ENCODE measurements at regions not wholly inside any gene's neighbourhood (a gene's known extent, or its start where the extent isn't known, plus 50 kb on each side); places are given as distances from the start of the nearest gene placed in this dataset.
"Not testable (repeated sequence)": the region's sequence is repeated elsewhere in the genome, so short reads cannot be mapped to it uniquely, and the experiment has no call there.

DNA sequence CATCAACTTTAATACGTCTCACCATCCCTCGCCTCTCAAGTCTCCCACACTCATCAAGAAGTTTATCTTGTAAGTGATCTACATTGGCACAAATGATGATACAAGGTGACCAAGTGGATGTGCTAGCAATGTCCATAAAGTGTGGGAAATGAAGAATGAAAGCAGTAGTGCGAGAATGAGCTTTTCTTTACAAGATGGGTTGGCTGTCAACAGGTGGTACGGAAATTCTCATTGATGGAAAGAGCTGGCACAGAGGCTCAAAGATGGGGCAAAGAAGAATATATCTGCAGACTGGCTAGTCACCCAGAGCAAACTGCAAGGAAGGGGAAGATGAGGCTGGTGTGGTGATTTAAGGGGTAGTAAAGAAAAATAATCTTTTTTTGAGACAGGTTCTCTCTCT, 640.8 kb downstream of the MAT2B start:
- H3K4me3 ChIP-seq = no peak overlapping the region
- intact Hi-C loops (cut with DNase I) = no loop called here
- H3K36me3 ChIP-seq (replicated peaks in 1 of 2) = no peaks in the 10 kb centered on the region
- H3K9me3 ChIP-seq (replicated peaks in 1 of 3) = peaks cover 0 to 5% (median 0%) of the 10 kb centered on the region in 3 donors
- no peaks in the 10 kb centered on the region for H3K27me3 ChIP-seq
- 66 to 75% (median 69%) methylated on average over 4 of the region's 4 CpGs for WGBS, 4 donors
- no peak for TF ChIP-seq POLR2A (IDR thresholded peaks at IDR 0.05)
- TF ChIP-seq, protein P1, sequence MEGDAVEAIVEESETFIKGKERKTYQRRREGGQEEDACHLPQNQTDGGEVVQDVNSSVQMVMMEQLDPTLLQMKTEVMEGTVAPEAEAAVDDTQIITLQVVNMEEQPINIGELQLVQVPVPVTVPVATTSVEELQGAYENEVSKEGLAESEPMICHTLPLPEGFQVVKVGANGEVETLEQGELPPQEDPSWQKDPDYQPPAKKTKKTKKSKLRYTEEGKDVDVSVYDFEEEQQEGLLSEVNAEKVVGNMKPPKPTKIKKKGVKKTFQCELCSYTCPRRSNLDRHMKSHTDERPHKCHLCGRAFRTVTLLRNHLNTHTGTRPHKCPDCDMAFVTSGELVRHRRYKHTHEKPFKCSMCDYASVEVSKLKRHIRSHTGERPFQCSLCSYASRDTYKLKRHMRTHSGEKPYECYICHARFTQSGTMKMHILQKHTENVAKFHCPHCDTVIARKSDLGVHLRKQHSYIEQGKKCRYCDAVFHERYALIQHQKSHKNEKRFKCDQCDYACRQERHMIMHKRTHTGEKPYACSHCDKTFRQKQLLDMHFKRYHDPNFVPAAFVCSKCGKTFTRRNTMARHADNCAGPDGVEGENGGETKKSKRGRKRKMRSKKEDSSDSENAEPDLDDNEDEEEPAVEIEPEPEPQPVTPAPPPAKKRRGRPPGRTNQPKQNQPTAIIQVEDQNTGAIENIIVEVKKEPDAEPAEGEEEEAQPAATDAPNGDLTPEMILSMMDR (IDR thresholded peaks at IDR 0.05) = no peak
- no peak for DNase-seq
- no peak overlapping the region for H3K27ac ChIP-seq
- no peaks in the 10 kb centered on the region for H3K4me1 ChIP-seq (replicated peaks in 1 of 2)

DNA sequence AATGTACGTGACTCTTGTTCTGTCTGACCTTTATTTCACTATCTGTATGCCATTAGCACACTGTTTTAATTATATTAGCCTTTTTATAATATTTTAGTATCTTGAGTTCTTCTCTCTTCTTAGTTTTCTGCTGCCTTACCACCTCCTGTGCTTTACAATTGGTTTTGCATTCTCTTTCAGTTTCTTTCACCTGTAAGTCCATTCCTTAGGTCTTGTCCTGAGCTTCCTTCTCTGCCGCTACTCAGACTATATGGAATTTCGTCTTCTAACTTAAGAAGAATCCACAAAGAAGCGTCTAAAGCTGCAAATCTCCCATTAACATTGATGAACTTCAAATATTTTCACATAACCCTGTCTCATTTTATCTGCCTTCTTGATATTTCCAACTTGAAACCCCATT, 642.9 kb downstream of the MAT2B start:
- 57 to 65% (median 63%) methylated on average over 4 of the region's 4 CpGs for WGBS, 4 donors
- TF ChIP-seq, protein P1 (IDR thresholded peaks at IDR 0.05) = no peak
- no peak for TF ChIP-seq POLR2A (IDR thresholded peaks at IDR 0.05)

DNA sequence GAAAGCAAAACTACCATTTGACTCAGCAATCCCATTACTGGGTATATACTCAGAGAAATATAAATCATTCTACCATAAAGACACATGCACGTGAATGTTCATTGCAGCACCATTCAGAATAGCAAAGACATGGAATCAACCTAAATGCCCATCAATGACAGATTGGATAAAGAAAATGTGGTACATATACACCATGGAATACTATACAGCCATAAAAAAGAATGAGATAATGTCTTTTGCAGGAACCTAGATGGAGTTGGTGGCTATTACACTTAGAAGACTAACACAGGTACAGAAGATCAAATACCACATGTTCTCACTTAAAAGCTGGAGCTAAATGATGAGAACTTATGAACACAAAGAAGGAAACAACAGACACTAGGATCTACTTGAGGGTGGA, 647.1 kb downstream of the MAT2B start:
- H3K4me3 ChIP-seq; H3K27ac ChIP-seq; DNase-seq; H3K9me3 ChIP-seq (replicated peaks in 1 of 3); intact Hi-C loops (cut with DNase I); H3K4me1 ChIP-seq (replicated peaks in 1 of 2); H3K27me3 ChIP-seq; H3K36me3 ChIP-seq (replicated peaks in 1 of 2): not testable (repeated sequence)
- 70 to 86% (median 78%) methylated on average over 1 of the region's 1 CpG for WGBS, 4 donors

More for the DNA sequence above, 642.9 kb downstream of the MAT2B start:
- Histone ChIP-seq H3K36me3 (replicated peaks in 1 of 2) (no peaks in the 10 kb centered on the region), H3K4me1 (replicated peaks in 1 of 2) (no peaks in the 10 kb centered on the region), H3K27ac (no peak overlapping the region), H3K27me3 (no peaks in the 10 kb centered on the region), H3K9me3 (replicated peaks in 1 of 3) (peaks cover 0 to 5% (median 0%) of the 10 kb centered on the region in 3 donors), H3K4me3 (no peak overlapping the region)
- intact Hi-C loops (cut with DNase I) = no loop called here
- DNase-seq = no peak

DNA sequence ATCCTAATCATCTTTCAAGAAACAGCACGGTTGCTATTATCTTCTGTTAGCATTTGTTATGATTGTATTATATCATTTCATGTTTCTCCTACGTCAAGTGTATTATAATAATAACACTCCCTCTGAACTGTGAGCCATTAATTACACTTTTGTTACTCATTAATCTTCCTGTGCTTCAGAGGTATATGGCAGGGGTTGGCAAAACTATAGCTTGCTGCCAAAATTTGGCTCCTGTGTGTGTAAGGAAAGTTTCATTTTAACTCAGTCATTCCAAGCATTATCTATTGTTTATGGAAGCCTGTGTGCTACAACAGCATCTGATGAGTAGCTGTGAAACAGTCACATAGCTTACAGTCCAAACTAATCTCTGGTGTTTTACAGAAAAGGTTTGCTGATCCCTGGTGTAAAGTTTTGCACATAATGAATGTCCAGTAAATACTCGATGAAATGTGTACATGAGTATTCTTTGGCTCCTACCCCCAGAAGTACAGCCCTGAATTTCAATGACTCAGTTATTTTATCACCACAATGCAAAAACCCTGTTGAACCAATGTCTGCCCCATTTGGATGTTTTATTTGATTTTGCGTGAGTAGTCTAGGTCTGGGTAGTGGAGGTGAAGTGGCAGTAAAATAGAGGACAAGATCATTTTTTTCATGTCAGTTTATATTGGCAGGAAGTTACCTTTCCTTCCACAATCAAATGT, 648.2 kb downstream of the MAT2B start:
- no peak for TF ChIP-seq POLR2A (IDR thresholded peaks at IDR 0.05)
- Histone ChIP-seq H3K36me3 (replicated peaks in 1 of 2) (no peaks in the 10 kb centered on the region), H3K4me3 (no peak overlapping the region), H3K27ac (no peak overlapping the region), H3K9me3 (replicated peaks in 1 of 3) (no peaks in the 10 kb centered on the region), H3K4me1 (replicated peaks in 1 of 2) (no peaks in the 10 kb centered on the region), H3K27me3 (no peaks in the 10 kb centered on the region)
- WGBS, 4 donors = 29 to 50% (median 41%) methylated on average over 4 of the region's 4 CpGs
- DNase-seq = no peak
- intact Hi-C loops (cut with DNase I) = no loop called here

DNA sequence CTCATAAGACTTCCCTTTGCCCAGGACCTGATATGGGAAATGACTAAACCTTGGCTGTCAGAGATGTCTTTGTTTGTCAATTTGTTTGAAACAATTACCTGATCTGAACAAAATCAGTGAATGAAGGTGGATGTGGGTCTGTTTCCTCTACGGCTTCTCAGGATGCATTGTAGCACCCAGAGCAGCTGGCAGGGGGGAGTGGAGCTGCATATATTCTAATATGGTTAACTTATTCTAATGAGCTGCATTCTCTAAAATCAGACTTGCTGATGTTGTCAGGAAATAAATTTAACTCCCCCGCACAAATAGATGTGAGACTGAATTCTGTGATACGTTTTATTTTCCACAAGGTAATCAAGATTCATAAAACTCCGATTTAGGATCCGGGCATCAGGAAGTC, 665.4 kb downstream of the MAT2B start:
- Histone ChIP-seq H3K9me3 (replicated peaks in 1 of 3) (no peaks in the 10 kb centered on the region), H3K36me3 (replicated peaks in 1 of 2) (no peaks in the 10 kb centered on the region), H3K27me3 (no peaks in the 10 kb centered on the region), H3K4me3 (no peak overlapping the region), H3K27ac (no peak overlapping the region), H3K4me1 (replicated peaks in 1 of 2) (no peaks in the 10 kb centered on the region)
- intact Hi-C loops (cut with DNase I) = no loop called here
- WGBS, 4 donors = 73 to 85% (median 79%) methylated on average over 5 of the region's 5 CpGs
- no peak for DNase-seq
- TF ChIP-seq, protein P1 (IDR thresholded peaks at IDR 0.05) = no peak
- TF ChIP-seq POLR2A (IDR thresholded peaks at IDR 0.05) = no peak
